Midbrain (tissue), 1 donor: ENCODE measurements at regions not wholly inside any gene's neighbourhood (a gene's known extent, or its start where the extent isn't known, plus 50 kb on each side); places are given as distances from the start of the nearest gene placed in this dataset.
"Not testable (repeated sequence)": the region's sequence is repeated elsewhere in the genome, so short reads cannot be mapped to it uniquely, and the experiment has no call there.

ENCODE experiments used
- DNase-seq: peaks from one replicate; lab custom pipeline; 2025; lab: John Stamatoyannopoulos, UW

DNA sequence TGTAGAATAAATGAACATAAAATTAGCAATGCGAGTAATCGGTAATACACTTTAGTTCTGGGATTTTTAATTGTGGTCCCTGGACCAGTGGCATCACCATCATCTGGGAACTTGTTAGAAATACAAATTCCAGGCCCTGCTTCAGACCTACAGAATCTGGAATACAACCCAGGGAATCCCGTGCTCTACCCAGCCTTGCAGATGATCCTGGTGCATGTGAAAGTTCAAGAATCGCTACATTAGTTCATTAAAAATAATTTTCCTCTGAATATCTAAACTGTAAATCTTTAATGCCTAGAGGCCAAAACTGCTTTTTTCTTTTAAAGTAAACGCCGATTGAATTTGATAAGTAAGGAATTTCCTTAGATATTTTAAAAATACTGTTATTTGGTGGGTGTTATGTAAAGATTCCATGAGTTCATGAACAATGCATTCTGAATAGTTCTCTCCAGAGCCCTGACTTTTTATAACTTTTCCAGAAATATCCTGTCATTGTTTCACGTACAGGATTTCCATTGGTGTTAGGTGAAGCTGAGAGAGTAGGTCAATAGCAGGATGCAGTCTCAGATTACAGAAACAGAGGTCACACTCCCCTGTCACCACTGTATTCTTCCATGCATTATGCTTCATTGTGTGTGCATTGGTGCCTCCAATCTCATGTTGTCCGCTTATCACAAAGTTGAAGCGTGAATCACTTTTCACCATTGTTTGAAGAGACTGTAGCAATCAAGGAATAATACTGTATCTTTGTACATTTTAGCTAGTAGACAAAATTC lies 596.5 kb upstream of the KLF12 start:
- DNase-seq = no peak

DNA sequence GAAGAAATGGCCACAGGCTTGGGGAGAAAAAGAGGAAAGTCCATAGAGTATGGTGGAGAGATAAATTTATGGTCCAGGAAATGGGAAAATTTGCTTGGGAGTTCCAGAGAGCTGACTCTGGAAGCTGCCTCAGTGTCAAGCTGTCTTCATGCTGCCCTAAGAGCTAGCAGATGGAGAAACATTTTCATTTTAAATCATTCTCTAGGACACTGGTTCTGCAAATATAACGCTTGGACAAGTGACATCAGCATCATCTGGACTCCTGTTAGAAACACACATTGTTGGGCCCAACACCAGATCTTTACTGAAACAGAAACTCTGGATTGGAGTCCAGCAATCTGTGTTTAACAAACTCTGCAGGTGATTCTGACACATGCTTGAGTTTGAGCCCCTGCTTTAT lies 592.0 kb upstream of the KLF12 start:
- no peak for DNase-seq

DNA sequence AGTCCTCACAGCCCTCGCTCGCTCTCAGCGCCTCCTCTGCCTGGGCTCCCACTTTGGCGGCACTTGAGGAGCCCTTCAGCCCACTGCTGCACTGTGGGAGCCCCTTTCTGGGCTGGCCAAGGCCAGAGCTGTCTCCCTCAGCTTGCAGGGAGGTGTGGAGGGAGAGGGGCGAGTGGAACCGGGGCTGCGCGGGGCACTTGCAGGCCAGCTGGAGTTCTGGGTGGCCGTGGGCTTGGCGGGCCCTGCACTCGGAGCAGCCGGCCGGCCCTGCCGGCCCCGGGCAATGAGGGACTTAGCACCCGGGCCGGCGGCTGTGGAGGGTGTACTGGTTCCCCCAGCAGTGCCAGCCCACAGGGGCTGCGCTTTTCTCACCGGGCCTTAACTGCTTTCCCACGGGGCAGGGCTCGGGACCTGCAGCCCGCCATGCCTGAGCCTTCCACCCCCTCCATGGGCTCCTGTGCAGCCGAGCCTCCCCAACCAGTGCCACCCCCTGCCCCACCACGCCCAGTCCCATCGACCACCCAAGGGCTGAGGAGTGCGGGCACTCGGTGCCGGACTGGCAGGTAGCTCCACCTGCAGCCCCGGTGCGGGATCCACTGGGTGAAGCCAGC lies 584.1 kb upstream of the KLF12 start:
- not testable (repeated sequence) for DNase-seq

DNA sequence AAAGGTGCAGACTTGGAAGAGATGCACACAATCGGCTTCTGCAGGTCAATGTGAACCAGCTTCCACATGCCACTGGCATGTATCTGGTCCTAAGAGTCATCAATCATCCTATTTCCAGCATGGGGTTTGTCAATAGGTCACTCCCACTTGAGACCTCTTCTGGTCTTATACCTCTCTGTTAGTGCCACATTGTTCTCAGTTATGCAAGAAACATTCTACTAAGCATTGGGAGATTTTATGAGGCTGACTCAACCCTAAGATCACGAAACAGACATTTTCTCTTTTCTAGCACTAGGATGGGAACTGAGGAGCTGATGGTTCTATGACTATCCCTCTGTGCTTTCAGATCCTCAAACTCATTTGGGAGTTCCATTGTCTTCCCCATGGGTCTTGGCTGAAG lies 581.5 kb upstream of the KLF12 start:
- no peak for DNase-seq

DNA sequence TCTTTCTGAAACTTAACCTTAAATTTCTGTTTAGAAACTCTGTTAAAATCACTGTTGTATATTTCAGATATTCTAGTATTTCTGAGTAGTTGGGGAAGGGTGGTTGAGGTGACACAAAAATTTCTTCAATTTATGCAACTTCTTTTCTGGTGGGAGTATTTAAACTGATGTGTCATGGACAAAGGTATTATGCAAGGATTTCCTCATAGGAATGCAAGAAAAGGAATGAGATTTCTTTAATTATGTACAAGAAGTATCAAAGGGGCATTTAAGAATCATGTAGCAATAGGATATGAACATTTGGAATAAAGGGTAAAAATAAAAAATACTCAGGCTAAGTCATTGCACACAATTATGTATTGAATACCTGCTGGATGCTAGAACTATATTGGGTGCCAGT lies 575.8 kb upstream of the KLF12 start:
- DNase-seq = no peak

DNA sequence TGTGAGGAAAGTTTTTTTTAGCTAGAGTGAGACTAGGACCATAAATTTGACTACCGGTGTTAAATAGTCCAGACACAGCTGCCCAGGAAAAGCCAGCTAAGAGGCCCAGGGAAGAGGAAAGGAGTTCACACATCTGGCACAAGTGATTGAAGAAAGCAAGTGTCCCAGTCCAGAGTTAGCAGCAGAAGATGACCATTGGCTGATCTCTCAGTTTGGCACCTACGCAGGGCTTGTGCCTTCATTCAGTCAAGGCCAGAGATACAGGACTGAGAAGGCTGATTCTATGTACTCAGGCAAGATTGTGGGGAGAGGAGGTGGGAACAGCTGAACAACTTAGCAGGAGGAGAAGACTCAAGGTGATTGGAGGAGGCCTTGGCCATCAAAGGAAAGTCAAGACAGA lies 575.0 kb upstream of the KLF12 start:
- no peak for DNase-seq

DNA sequence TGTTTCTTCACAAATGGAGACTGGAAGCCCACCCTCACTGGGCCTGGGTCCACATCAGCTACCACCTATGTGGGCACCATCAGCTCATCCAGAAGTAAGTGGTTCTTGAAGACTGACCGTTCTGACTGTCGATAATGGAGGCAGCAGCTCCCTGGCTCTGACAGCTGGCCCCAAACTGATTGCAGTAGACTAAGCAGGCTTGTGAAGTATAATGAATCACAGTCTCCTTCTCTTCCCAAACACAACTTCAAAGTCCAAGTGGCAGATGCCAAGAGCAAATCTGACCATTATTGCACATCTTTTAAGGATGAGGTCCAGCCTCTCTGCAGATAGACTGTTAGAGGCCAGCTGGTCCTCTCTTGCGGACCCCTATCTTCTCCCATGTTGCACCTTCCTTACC lies 574.4 kb upstream of the KLF12 start:
- no peak for DNase-seq

DNA sequence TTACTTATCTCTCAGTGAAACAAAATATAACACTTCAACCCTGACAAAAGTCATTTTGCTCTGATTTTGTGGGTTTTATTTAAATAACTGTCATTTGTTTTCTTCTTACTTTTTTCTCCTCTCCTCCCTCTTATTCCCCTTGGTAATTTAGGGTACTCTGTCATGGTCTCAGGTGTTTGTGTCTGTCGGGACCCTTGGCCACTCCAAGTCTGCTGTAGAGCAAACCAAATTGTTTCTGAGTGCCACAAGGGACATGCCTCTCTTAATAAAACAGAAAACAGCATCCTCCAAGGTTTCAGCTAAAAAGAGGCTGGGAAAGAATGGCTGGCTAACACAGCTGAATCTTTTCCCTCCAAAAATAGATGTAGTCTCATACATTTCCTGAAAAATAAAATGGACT lies 573.1 kb upstream of the KLF12 start:
- DNase-seq = no peak

DNA sequence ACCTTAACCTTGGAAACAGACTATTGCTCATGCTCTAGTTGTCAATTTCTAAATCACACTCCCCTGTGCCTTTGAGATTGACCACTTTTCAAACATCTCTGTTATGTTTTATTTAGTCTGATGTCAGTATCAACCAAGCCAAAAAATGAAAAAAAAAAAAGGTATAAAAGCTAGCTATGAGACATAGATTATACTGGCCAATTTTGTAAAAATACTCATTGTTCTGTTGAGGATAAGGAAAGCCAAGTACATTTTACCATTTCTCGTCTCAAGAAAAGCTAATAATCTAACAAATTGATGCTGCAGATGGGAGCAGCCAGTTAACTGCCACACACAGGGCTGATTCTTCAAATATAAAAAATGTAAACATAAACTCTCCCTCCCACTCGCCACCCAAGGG lies 572.6 kb upstream of the KLF12 start:
- DNase-seq = no peak

DNA sequence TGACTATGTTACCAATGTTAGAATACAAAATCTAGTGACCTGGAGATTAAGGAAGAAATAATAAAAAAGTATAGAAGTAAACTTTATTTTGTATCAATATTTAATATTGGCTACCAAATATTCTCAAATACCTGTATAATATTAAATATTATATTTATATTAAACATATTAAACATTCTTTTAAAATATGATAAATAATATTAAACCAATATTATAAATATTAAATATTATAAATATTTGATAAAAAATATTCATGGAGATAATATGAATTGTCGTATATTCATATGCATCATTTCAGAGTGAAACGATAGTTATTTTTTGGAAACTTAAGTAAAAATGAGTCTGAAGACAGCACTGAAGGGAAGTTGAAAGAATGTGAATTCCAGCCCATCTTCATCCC lies 571.2 kb upstream of the KLF12 start:
- no peak for DNase-seq

DNA sequence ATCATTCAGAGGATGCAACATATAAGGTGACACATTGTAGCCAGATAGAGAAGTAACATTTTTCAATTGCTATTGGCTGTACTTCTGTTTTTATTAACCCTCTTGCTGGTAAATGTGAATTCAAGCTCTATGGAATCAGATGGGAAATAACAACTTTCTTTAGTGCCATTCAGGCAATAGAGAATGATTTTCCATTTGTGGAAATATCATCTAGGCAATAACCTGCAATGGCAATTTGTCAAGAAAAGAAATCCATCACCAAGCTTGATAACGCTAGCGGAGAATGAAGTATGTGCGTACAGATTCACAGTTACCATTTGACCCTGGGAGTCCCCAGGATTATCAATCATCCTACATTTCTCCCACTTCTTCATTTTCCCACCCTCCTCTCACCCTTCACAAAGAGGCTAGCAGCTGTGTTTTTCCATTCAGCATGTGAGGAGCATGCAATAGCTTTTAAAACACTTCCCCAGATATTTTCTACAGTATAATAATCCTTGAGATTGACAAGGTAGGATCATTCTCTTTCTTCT lies 569.7 kb upstream of the KLF12 start:
- no peak for DNase-seq

DNA sequence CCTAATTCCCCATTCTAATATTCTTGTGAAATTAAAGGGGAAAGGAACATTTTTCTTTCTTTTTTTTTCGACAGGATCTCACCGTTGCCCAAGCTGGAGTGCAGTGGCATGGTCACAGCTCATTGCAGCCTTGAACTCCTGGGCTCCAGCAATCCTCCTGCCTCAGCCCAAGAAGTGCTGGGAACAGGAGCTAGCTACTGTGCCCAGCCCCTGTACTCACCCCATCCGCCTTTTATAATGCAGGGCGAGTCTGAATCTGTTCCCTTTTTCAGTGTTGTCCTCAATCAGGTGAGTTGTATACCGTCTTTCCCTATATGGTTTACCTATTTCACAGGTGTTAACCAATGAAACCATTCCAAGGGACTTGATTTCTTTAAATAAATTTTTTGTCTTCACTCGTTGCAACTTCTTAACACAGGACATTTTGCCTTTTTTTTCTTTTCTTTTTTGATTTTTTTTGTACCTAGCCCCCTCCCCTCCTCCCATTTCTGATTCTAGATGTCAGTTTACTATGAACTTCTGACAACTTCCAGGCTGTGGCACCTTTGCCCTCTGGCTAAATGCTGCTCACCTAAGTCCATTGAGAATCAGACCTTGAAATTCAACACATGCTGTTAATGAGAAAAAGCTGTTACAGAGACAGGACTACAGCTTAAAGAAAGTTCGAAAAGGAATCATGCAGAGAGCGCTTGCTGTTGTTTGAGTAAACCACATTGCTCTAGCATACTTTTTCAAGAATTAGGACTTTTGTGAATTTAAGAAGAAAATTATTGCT lies 562.1 kb upstream of the KLF12 start:
- no peak for DNase-seq

DNA sequence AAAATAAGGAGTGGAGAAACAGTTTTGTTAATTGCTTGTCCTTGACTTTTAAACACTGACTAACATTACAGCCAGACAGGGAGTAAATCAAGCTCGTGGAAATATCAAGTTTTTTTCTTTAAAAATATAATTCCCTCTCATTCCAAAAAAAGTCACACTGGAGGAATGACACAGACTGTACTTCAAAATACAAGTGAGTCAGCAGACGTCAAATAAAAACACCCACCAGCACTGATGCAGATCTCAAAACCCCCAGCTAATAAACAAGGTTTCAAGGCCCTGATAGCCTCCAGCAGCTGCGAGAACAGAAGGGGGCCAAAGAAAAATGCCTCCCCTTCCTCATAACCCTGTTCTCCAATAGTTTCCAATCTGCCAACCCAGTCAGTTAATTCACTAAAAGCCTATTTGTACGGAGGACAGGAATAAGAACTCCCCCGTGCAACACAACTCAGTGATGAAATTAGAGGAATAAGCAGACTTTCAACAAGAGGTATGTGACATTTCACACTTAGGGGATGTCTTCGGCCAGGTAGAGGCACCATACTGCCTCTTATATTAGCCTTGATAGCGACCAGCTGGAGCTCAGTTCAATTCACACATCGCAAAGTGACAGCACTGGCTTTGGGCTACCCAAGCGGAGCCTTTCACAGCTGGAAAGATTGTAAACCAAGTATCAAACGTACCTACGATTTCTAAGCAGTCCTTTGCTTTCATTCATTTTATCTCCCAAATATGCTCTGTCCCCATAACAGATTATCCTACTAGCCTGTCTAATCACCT lies 561.0 kb upstream of the KLF12 start:
- DNase-seq = no peak

DNA sequence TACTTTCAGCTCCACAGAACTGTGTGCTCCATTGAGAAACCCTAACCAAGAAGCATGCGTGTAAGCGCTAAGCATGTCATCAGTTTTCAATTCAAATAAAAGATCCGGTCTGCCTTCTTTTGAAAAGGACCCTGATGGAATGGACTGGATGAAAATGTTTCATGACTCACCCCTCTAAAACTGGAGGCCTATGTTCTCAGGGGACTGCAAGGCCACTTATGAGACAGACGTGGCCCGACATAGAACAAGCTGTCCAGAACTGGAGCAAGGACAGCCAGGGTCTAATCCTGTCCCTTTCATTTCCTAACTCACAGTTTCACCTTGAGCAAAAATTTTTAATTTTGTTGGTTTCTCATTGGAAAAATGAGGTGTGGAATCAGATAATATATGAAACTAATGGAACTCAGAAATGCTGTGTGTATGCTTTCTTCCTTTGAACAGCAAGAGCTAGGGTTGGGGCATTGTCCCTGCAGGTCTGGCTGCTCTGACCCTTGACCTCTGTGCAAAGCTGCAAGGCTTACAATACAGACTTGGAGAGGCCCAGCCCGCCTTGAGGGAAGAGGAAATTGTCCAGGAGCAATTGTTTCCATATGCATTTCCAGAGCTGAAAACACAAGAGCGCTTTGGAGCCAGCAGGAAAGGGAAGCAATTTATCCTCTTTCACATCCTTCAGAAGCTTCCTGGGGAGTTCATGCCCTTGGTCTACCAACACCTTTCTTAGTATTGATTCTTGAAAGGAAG lies 553.4 kb upstream of the KLF12 start:
- no peak for DNase-seq

DNA sequence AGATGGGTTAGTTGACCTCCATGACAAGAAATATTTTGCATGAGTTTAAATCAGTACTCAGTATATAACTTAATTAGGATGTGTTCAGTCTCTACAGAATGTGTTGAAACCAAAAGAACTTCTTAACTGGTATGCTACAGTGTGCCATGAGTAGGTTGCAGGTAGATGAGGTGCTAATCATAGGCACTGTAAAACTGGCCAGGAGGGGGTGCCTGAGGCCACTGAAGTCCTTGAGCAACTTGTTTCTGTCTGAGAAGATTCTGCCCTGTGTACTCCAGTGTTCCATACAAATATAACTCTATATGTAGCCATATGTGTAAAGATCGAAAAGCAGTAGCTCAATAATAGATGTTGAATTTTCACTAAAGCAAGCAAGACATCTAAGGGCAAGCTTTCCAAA lies 549.2 kb upstream of the KLF12 start:
- DNase-seq = no peak

DNA sequence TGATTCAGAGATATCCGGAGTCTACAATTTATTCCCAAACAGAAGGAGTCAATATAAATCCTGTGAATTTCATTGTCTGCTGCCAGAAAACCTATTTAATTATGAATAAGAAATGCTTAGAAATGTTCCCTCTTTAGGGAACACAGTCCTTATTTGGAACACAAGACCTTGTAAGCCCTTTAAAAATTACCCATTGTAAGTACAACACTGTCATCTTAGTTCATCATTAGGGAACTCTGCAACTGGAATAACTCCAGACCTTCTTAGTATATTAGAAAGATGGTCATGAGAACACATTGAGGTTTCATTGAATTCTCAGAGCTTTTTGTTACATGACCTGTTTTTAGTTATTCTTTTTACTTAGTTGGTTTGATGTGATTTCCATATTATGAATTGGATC lies 548.5 kb upstream of the KLF12 start:
- DNase-seq = no peak

DNA sequence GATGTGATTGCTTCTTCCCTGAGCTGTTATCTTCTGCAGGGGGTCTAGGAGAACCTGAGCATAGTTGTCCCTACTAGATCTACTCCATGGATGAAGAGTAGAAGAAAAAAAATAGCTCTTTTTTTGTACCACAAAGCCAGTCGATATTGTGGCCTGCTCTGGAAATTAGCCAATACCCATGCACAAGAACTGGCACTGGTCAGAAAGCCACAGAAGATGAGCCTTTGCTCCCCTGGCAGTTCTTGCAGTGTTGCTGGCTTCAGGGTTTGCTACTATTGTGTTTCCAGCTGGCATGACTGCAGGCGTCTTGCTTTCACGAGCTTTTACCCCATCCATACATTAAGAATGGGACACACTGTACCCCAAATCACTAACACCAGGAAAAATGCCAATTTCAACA lies 547.7 kb upstream of the KLF12 start:
- no peak for DNase-seq

DNA sequence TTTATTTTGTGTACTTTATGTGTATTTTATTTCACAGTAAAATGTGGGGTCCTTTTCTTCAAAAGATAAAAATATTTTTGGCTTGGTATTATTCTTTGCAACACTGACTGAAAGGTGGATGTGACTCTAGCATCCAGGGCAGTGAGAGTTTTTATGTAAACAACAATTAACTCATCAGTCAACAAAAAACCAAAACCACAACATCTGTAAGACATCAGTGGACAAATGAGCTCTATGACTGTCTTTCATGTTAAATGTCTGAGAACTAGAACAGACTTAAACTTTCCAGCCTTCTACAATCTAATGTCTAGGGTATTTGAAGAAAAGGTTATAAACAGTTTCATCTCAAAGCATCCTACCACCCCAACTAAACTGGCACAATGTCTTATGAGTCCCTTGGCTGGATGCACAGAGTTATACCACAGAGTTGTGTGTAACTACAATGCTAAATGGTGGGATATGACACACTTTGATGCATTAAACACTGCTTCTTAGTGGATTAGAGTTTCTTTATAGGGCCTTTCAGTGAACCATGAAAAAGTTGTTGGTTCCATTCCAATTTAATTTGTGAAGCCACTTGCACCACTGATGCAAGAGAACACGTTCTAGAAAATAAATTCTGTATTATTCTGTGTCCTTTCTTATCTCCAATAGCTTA lies 544.2 kb upstream of the KLF12 start:
- no peak for DNase-seq

DNA sequence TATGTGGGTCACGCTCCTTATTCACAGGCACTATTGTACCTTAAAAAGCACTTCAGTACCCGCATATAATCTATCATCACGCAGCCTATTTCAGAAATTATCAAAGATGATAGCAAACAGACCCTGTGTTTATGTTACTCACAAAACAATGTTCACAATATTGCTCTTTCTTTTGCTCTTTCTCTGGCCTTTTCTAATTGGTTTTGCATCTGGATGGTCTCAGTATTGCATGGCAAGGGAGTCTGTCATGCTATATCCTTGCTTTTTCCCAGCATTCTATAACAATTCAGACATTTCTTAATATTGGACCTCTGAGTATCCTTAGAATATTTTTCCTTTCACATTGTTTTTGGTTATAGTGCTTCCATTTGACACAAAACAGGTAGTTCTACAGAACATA lies 541.8 kb upstream of the KLF12 start:
- DNase-seq = no peak

DNA sequence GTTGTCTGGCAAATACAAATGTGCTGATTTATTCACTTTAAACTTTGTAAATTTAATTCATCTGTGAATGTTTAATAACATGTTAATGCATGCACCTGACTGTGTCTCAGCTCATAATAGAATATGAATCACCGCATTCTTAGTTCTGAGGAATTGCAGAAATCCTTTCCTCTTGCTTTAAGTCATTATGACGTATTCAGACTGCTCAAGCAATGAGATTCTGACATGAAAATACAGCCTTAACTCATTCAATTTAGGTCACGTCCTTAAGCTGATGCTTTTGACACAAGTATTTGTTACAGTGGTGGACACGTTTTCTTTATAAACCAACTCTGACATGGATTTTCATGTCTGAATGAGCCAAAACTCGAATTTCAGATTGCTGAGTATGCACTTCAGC lies 541.0 kb upstream of the KLF12 start:
- no peak for DNase-seq

DNA sequence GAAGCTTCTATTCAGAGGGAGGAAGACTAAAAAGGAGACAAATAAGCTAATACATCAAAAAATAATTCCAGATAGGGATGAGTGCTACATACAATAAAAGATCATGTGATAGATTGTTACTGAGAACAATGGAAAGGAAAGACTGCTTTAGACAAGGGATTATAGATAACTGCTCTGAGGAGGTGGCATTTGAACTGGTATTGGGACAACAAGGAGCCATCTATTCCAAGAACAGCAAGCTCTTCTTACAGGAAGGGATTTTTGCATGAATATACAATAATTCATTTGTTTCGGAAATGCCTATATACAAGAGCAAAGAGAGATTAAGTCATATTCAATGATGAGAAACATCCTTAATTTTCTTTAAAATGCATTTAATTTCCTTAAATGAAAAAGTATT lies 540.5 kb upstream of the KLF12 start:
- DNase-seq = no peak
